HepG2 (cell line): ENCODE measurements at regions not wholly inside any gene's neighbourhood (a gene's known extent, or its start where the extent isn't known, plus 50 kb on each side); places are given as distances from the start of the nearest gene placed in this dataset.

Experiments used
- ARNT2 ChIP-seq: sonication (generic); formaldehyde crosslinking; IDR thresholded peaks from 2 replicates; pipeline ENCODE4 v1.8.0; 2022; ENCODE audit warnings: mild to moderate bottlenecking, low read depth, missing genetic modification reagents, moderate library complexity
- HNRNPH1 ChIP-seq: fragments of 200-400 bp; formaldehyde crosslinking; optimal IDR thresholded peaks from 2 replicates; pipeline ENCODE3; 2017; ENCODE audit warnings: mild to moderate bottlenecking, low read depth, low read length
- SRSF4 ChIP-seq: fragments of 200-400 bp; formaldehyde crosslinking; IDR thresholded peaks from one replicate; pipeline ENCODE4 v1.6.1; 2018; ENCODE audit warnings: mild to moderate bottlenecking, low read depth, low read length, moderate library complexity; ENCODE audit not compliant: poor library complexity, severe bottlenecking
- TCF7 ChIP-seq: sonication (generic); IDR thresholded peaks from 2 replicates; pipeline ENCODE4 v1.6.1; 2016; ENCODE audit warnings: antibody characterized with exemption, low read depth
- ZNF660 ChIP-seq: sonication (generic); formaldehyde crosslinking; IDR thresholded peaks from 2 replicates; pipeline ENCODE4 v1.5.1; 2020; ENCODE audit warnings: mild to moderate bottlenecking, low read depth, missing genetic modification reagents, borderline replicate concordance
- TF ChIP-seq, protein P1 (sequence below): sonication (generic); formaldehyde crosslinking; IDR thresholded peaks from 2 replicates; pipeline ENCODE4 v1.8.1; 2023; ENCODE audit warnings: mild to moderate bottlenecking, inconsistent platforms, moderate library complexity, missing genetic modification reagents, borderline replicate concordance
- TF ChIP-seq, protein P2 (sequence below): sonication (generic); formaldehyde crosslinking; IDR thresholded peaks from 2 replicates; pipeline ENCODE4 v1.4.0; 2020; ENCODE audit warnings: missing genetic modification reagents
- TF ChIP-seq, protein P3 (sequence below): sonication (generic); formaldehyde crosslinking; IDR thresholded peaks from 2 replicates; pipeline ENCODE4 v1.5.0; 2020; ENCODE audit warnings: mild to moderate bottlenecking, missing genetic modification reagents, moderate library complexity

DNA sequence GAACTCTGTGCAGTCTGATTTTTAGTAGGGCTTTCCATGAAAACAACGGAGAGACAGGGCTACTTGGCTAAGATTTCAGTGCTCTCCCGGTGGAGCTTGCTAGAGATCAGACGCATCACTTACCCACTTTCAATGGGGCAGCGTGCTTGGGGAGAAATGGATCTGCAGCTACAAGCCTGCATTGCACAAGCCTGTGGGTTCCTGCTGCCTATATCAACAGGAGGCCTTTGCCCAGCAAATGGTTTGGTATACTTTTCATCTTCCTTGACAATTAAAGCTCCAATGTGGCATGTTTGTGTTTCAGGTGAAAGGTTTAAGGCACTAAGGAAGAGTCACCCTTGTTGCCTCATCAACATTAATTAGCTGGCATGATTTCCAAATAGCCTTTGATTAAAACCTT lies 136.0 kb upstream of the FOXQ1 start:
- TF ChIP-seq HNRNPH1 (no peak), ZNF660 (no peak), SRSF4 (no peak), TCF7 (no peak), ARNT2 (CRISPR knock-in tag) (no peak)
- TF ChIP-seq, protein P1, sequence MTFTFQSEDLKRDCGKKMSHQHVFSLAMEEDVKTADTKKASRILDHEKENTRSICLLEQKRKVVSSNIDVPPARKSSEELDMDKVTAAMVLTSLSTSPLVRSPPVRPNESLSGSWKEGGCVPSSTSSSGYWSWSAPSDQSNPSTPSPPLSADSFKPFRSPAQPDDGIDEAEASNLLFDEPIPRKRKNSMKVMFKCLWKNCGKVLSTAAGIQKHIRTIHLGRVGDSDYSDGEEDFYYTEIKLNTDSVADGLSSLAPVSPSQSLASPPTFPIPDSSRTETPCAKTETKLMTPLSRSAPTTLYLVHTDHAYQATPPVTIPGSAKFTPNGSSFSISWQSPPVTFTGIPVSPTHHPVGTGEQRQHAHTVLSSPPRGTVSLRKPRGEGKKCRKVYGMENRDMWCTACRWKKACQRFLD (CRISPR knock-in tag), result no peak
- TF ChIP-seq, protein P2, sequence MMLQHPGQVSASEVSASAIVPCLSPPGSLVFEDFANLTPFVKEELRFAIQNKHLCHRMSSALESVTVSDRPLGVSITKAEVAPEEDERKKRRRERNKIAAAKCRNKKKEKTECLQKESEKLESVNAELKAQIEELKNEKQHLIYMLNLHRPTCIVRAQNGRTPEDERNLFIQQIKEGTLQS (CRISPR knock-in tag), result no peak
- TF ChIP-seq, protein P3, sequence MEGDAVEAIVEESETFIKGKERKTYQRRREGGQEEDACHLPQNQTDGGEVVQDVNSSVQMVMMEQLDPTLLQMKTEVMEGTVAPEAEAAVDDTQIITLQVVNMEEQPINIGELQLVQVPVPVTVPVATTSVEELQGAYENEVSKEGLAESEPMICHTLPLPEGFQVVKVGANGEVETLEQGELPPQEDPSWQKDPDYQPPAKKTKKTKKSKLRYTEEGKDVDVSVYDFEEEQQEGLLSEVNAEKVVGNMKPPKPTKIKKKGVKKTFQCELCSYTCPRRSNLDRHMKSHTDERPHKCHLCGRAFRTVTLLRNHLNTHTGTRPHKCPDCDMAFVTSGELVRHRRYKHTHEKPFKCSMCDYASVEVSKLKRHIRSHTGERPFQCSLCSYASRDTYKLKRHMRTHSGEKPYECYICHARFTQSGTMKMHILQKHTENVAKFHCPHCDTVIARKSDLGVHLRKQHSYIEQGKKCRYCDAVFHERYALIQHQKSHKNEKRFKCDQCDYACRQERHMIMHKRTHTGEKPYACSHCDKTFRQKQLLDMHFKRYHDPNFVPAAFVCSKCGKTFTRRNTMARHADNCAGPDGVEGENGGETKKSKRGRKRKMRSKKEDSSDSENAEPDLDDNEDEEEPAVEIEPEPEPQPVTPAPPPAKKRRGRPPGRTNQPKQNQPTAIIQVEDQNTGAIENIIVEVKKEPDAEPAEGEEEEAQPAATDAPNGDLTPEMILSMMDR (CRISPR knock-in tag), result no peak
